Uterus (tissue), 3 donors: ENCODE measurements at regions not wholly inside any gene's neighbourhood (a gene's known extent, or its start where the extent isn't known, plus 50 kb on each side); places are given as distances from the start of the nearest gene placed in this dataset.
"Not testable (repeated sequence)": the region's sequence is repeated elsewhere in the genome, so short reads cannot be mapped to it uniquely, and the experiment has no call there.

Experiments used
- DNase-seq, 2 donors: peaks; one replicate each; pipeline ENCODE4 v3.0.0-alpha.2; 2019 to 2020
- H3K27ac ChIP-seq, 2 donors: fragments of 200-600 bp; sonication (generic); 1 replicate in 1 of 2; 2 replicates in 1 of 2; pipeline ENCODE4 v1.5.1; 2016 to 2018
- H3K27me3 ChIP-seq, 2 donors: fragments of 200-600 bp; sonication (generic); one replicate each; pipeline ENCODE4 v1.5.1; 2018 to 2019; ENCODE audit warnings: control low read depth in 1 of 2
- H3K36me3 ChIP-seq, 2 donors: fragments of 200-600 bp; sonication (generic); one replicate each; pipeline ENCODE4 v1.5.1; 2019; ENCODE audit warnings: control low read depth in 1 of 2
- H3K4me1 ChIP-seq, 2 donors: fragments of 200-600 bp; sonication (generic); one replicate each; pipeline ENCODE4 v1.5.1; 2018 to 2019; ENCODE audit warnings: control low read depth in 1 of 2
- H3K4me3 ChIP-seq, 2 donors: fragments of 200-600 bp; sonication (generic); 1 replicate in 1 of 2; 2 replicates in 1 of 2; pipeline ENCODE4 v1.5.1; 2018 to 2019; ENCODE audit warnings: mild to moderate bottlenecking in 1 of 2
- H3K9me3 ChIP-seq, 2 donors: fragments of 200-600 bp; sonication (generic); one replicate each; pipeline ENCODE4 v1.5.1; 2019; ENCODE audit warnings: control low read depth in 1 of 2
- POLR2A ChIP-seq, 2 donors: fragments of 450-650 bp; IDR thresholded peaks; one replicate each; pipeline ENCODE4 v1.6.1; 2016; ENCODE audit warnings: antibody characterized with exemption in 2 of 2, mild to moderate bottlenecking in 1 of 2, moderate library complexity in 1 of 2
- intact Hi-C: fragments of 100-400 bp; cut with DNase I; formaldehyde crosslinking; loops from one replicate; pipeline ENCODE4 v1.15.1; 2023; ENCODE audit warnings: low total_unique reads
- TF ChIP-seq, protein P1 (sequence below), 4 experiments: fragments of 200-600 bp in 2 of 4; fragments of 450-650 bp in 2 of 4; sonication (generic) in 2 of 4; IDR thresholded peaks; one replicate each; pipeline ENCODE4 v1.5.1; 2016 to 2019; ENCODE audit warnings: antibody characterized with exemption in 4 of 4, mild to moderate bottlenecking in 2 of 4, moderate library complexity in 1 of 4
- donor health status: DM: yes; HTN: yes; CAD: no.

DNA sequence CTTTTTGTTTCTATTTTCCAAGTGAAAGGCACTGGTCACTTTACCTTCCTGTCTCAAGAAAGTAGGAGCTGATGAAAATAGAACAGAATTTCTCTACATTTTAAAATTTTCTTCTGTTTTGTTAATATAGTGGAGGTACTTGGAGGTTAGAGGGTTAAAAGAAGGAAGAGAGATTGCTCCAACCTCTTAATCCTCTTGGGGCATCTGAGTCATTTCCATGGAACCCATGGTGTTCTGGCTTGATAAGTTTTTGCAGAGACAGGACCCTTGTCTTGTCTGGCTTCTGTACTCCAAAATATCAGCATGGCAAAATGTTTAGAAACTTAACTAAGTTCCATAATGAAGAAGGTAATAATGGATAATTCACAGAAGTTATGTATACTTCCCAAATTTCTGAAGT, 727.2 kb downstream of the C4orf33 start:
- intact Hi-C loops, result no loop called here
- H3K36me3 ChIP-seq, result no peaks in the 10 kb centered on the region

DNA sequence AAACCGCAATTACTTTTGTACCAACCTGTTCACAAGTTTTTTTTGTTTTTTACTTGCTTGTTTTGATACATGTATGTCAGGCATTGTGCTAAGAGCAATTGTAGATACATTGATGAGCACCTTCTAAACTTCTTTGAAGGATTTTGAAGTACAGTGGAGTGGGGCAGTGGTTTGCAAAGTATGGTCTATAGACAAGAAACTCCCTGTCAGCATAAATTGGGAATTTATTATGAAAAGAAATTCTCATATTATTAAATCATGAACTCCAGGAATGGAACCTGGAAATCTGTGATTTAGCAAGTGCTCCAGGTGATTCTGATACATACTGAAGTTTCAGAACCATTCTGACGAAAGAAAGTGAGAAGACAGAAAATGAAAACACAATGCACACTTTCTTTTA, 733.4 kb downstream of the C4orf33 start:
- H3K36me3 ChIP-seq, result no peaks in the 10 kb centered on the region
- H3K9me3 ChIP-seq, result no peaks in the 10 kb centered on the region
- H3K4me3 ChIP-seq, result no peak overlapping the region
- intact Hi-C loops, result no loop called here
- no peaks in the 10 kb centered on the region for H3K4me1 ChIP-seq
- TF ChIP-seq, protein P1, sequence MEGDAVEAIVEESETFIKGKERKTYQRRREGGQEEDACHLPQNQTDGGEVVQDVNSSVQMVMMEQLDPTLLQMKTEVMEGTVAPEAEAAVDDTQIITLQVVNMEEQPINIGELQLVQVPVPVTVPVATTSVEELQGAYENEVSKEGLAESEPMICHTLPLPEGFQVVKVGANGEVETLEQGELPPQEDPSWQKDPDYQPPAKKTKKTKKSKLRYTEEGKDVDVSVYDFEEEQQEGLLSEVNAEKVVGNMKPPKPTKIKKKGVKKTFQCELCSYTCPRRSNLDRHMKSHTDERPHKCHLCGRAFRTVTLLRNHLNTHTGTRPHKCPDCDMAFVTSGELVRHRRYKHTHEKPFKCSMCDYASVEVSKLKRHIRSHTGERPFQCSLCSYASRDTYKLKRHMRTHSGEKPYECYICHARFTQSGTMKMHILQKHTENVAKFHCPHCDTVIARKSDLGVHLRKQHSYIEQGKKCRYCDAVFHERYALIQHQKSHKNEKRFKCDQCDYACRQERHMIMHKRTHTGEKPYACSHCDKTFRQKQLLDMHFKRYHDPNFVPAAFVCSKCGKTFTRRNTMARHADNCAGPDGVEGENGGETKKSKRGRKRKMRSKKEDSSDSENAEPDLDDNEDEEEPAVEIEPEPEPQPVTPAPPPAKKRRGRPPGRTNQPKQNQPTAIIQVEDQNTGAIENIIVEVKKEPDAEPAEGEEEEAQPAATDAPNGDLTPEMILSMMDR (IDR thresholded peaks at IDR 0.05), result no peak
- TF ChIP-seq POLR2A (IDR thresholded peaks at IDR 0.05), result no peak
- no peak for DNase-seq
- no peak overlapping the region for H3K27ac ChIP-seq
- H3K27me3 ChIP-seq, result no peaks in the 10 kb centered on the region

More for the DNA sequence above, 727.2 kb downstream of the C4orf33 start:
- Histone ChIP-seq H3K4me3 (no peak overlapping the region), H3K27ac (no peak overlapping the region), H3K27me3 (no peaks in the 10 kb centered on the region), H3K9me3 (no peaks in the 10 kb centered on the region), H3K4me1 (no peaks in the 10 kb centered on the region)
- no peak for DNase-seq
- TF ChIP-seq POLR2A (IDR thresholded peaks at IDR 0.05), result no peak
- TF ChIP-seq, protein P1 (IDR thresholded peaks at IDR 0.05), result no peak

DNA sequence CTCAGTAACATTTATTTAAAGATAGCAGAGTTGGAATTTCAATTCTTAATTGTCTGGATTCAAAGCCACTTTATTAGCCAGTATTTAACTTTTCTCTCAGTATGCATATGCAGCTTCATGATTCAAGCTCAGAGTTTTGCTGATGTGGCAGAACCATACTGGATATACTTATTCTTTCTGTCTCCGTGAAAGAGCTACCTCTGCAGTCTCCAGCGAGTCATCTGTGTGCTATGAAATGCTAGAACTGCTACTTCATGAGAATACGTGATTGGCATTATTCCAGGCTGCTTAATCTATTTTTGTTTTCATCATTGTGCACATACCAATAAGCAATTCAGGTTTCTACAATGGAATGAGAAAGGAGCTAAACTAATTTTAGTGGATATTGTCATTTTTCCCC, 743.7 kb downstream of the C4orf33 start:
- Histone ChIP-seq H3K27ac (no peak overlapping the region), H3K36me3 (no peaks in the 10 kb centered on the region), H3K27me3 (no peaks in the 10 kb centered on the region), H3K4me3 (no peak overlapping the region), H3K4me1 (no peaks in the 10 kb centered on the region), H3K9me3 (no peaks in the 10 kb centered on the region)
- no peak for DNase-seq
- TF ChIP-seq, protein P1 (IDR thresholded peaks at IDR 0.05), result no peak
- no peak for TF ChIP-seq POLR2A (IDR thresholded peaks at IDR 0.05)
- intact Hi-C loops, result no loop called here

DNA sequence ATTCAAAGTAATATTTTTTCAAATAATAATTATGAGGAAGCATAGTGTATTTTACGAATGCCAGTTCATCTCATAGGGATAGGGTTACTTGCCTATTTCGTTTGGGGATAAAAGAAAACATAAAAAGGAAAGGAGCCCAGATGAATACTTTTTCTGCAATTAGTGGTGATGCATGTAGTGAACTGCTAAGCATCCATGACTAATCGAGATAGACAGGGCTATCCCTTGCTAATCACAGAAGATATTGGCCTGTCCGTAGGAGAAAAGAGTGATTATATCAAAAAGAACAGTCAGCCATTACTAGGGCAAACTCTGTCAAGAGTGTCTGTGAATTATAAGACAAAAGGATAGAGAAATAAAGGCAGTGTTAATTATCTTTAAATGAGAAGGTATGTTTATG, 746.1 kb downstream of the C4orf33 start:
- no peak for DNase-seq
- H3K4me1 ChIP-seq, result no peaks in the 10 kb centered on the region
- no peaks in the 10 kb centered on the region for H3K9me3 ChIP-seq
- intact Hi-C loops, result no loop called here
- H3K4me3 ChIP-seq, result no peak overlapping the region
- no peaks in the 10 kb centered on the region for H3K36me3 ChIP-seq
- no peak overlapping the region for H3K27ac ChIP-seq
- no peak for TF ChIP-seq POLR2A (IDR thresholded peaks at IDR 0.05)
- TF ChIP-seq, protein P1 (IDR thresholded peaks at IDR 0.05), result no peak
- H3K27me3 ChIP-seq, result no peaks in the 10 kb centered on the region

DNA sequence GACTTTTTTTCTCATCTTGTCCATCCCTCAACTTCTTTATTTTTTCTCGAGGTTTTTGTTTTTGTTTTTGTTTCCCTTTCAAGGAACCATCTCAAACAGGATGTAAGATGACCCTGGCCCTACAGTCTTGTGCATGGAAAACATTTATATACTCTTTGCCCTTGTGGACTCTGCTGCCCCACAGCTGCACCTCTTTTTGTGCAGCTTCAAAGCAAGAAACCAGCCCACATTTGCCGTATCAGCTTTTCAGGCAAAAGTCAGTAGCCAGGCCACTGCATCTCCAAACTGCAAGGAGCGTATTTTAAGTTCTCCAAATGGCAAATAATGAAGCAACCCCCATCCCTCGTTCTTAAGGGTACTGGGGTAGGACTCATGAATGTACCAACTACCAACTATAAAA, 756.5 kb downstream of the C4orf33 start:
- no peak overlapping the region for H3K4me3 ChIP-seq
- no peak overlapping the region for H3K27ac ChIP-seq
- H3K36me3 ChIP-seq, result no peaks in the 10 kb centered on the region
- TF ChIP-seq, protein P1 (IDR thresholded peaks at IDR 0.05), result no peak
- no peak for TF ChIP-seq POLR2A (IDR thresholded peaks at IDR 0.05)
- H3K4me1 ChIP-seq, result no peaks in the 10 kb centered on the region
- H3K27me3 ChIP-seq, result no peaks in the 10 kb centered on the region
- DNase-seq, result no peak
- H3K9me3 ChIP-seq, result no peaks in the 10 kb centered on the region
- intact Hi-C loops, result no loop called here

DNA sequence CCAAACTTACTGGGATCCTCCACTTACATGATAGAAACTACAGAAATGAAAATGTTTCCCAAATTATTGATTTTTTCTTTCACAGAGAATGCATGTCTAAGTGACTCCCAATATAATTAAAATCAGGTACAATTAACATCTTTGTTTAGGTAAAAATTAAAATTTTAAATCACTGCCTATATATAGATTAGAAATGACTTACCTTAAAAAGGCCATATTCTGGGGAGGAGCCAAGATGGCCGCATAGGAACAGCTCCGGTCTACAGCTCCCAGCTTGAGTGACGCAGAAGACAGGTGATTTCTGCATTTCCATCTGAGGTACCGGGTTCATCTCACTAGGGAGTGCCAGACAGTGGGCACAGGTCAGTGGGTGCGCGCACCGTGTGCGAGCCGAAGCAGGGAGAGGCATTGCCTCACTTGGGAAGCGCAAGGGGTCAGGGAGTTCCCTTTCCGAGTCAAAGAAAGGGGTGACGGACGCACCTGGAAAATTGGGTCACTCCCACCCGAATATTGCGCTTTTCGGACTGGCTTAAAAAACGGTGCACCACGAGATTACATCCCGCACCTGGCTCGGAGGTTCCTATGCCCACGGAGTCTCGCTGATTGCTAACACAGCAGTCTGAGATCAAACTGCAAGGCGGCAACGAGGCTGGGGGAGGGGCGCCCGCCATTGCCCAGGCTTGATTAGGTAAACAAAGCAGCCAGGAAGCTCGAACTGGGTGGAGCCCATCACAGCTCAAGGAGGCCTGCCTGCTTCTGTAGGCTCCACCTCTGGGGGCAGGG, 757.9 kb downstream of the C4orf33 start:
- H3K4me3 ChIP-seq, H3K36me3 ChIP-seq, H3K27ac ChIP-seq, H3K4me1 ChIP-seq, intact Hi-C loops, H3K27me3 ChIP-seq, H3K9me3 ChIP-seq, DNase-seq: not testable (repeated sequence)
